ENCODE measurements at regions not wholly inside any gene's neighbourhood (a gene's known extent, or its start where the extent isn't known, plus 50 kb on each side); places are given as distances from the start of the nearest gene placed in this dataset.

- Histone ChIP-seq H3K27me3 (no peaks in the 10 kb centered on the region), H3K9me3 (no peaks in the 10 kb centered on the region), H3K4me3 (no peak overlapping the region), H3K27ac (no peak overlapping the region), H3K4me1 (no peaks in the 10 kb centered on the region), H3K36me3 (no peaks in the 10 kb centered on the region)
- no peak for DNase-seq
- no peak for TF ChIP-seq POLR2A (IDR thresholded peaks at IDR 0.05)
- no peak for TF ChIP-seq CTCF (IDR thresholded peaks at IDR 0.05)
These were observed 266.0 kb downstream of the DTHD1 start for GRCh38 chr4:36547383-36547782.

GRCh38 chr4:36549252-36549651 lies 267.8 kb downstream of the DTHD1 start:
- Histone ChIP-seq H3K4me1 (no peaks in the 10 kb centered on the region), H3K4me3 (no peak overlapping the region), H3K27me3 (no peaks in the 10 kb centered on the region), H3K36me3 (no peaks in the 10 kb centered on the region), H3K27ac (no peak overlapping the region), H3K9me3 (no peaks in the 10 kb centered on the region)
- TF ChIP-seq POLR2A (IDR thresholded peaks at IDR 0.05), result no peak
- TF ChIP-seq CTCF (IDR thresholded peaks at IDR 0.05), result no peak
- DNase-seq, result no peak

GRCh38 chr4:36549992-36550391 lies 268.6 kb downstream of the DTHD1 start:
- no peak overlapping the region for H3K27ac ChIP-seq
- no peak for DNase-seq
- no peaks in the 10 kb centered on the region for H3K4me1 ChIP-seq
- no peaks in the 10 kb centered on the region for H3K36me3 ChIP-seq
- H3K9me3 ChIP-seq, result no peaks in the 10 kb centered on the region
- TF ChIP-seq CTCF (IDR thresholded peaks at IDR 0.05) (no peak), POLR2A (IDR thresholded peaks at IDR 0.05) (no peak)
- no peak overlapping the region for H3K4me3 ChIP-seq
- H3K27me3 ChIP-seq, result no peaks in the 10 kb centered on the region

- Histone ChIP-seq H3K27ac (no peak overlapping the region), H3K4me1 (no peaks in the 10 kb centered on the region), H3K4me3 (no peak overlapping the region), H3K9me3 (no peaks in the 10 kb centered on the region), H3K36me3 (no peaks in the 10 kb centered on the region), H3K27me3 (no peaks in the 10 kb centered on the region)
- no peak for TF ChIP-seq CTCF (IDR thresholded peaks at IDR 0.05)
- no peak for TF ChIP-seq POLR2A (IDR thresholded peaks at IDR 0.05)
- DNase-seq, result no peak
These were observed 270.3 kb downstream of the DTHD1 start for GRCh38 chr4:36551697-36552214.

GRCh38 chr4:36553029-36553428 lies 271.6 kb downstream of the DTHD1 start:
- H3K27ac ChIP-seq, result no peak overlapping the region
- H3K27me3 ChIP-seq, result no peaks in the 10 kb centered on the region
- no peaks in the 10 kb centered on the region for H3K9me3 ChIP-seq
- no peaks in the 10 kb centered on the region for H3K36me3 ChIP-seq
- H3K4me3 ChIP-seq, result no peak overlapping the region
- H3K4me1 ChIP-seq, result no peaks in the 10 kb centered on the region
- TF ChIP-seq CTCF (IDR thresholded peaks at IDR 0.05) (no peak), POLR2A (IDR thresholded peaks at IDR 0.05) (no peak)
- no peak for DNase-seq

- no peak for DNase-seq
- no peaks in the 10 kb centered on the region for H3K4me1 ChIP-seq
- H3K27ac ChIP-seq, result no peak overlapping the region
- no peak for TF ChIP-seq CTCF (IDR thresholded peaks at IDR 0.05)
- H3K4me3 ChIP-seq, result no peak overlapping the region
- H3K27me3 ChIP-seq, result no peaks in the 10 kb centered on the region
- H3K9me3 ChIP-seq, result no peaks in the 10 kb centered on the region
- H3K36me3 ChIP-seq, result no peaks in the 10 kb centered on the region
These were observed 272.0 kb downstream of the DTHD1 start for GRCh38 chr4:36553453-36553852.
